ENCODE measurements at regions not wholly inside any gene's neighbourhood (a gene's known extent, or its start where the extent isn't known, plus 50 kb on each side); places are given as distances from the start of the nearest gene placed in this dataset.

DNA sequence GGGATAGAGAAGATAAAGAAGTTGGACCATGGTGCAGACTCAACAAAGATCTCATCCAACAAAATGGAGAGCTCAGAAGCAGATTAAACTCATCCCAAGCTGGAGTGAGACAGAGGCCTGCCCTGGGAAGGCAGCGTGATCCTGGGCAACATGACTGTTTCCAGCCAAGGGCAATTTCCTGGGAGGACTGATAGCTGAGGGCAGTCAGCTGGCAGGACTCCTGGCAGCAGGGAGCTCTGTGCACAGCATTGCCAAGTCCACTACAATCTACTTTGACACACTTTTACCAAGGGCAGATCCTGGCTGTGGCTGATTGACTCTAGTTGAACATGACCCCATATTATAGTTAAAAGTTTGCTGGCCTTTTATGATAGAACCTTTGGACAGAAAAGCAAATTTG, 357.3 kb upstream of the RASGEF1B start:
- intact Hi-C loops (cut with micrococcal nuclease), result no loop called here

GRCh38 chr4:81827577-81828202, 356.0 kb upstream of the RASGEF1B start:
- intact Hi-C loops (cut with micrococcal nuclease), result no loop called here

DNA sequence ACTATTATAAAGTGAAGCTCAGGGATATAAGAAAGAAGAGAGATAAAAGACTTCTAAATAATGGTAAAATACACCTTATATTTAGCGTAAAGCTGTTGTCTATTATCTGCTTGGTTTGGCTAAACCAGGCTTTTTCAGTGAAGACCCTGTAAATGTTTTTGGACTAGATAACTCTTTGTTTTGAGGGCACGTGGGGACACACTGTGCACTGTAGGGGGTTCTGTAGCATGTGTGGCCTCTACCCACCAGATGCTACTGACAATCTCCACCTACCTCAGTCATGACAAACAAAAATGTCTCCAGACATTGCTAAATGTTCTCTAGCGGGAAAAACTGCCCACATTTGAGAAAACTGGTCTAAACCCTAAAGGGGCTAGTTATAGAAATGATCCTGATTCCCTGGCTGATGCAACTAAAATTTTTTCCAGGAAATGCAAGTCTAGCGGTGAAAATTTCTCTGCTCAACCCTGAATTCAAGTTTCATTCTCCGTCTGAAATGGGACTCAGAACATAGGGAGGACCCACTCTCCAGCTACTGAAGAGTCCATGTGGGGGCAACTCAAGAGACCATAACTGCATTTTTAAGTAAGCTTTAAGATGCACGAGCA, 355.2 kb upstream of the RASGEF1B start:
- intact Hi-C loops (cut with micrococcal nuclease), result no loop called here

GRCh38 chr4:81826335-81826734, 354.6 kb upstream of the RASGEF1B start:
- intact Hi-C loops (cut with micrococcal nuclease), result no loop called here

DNA sequence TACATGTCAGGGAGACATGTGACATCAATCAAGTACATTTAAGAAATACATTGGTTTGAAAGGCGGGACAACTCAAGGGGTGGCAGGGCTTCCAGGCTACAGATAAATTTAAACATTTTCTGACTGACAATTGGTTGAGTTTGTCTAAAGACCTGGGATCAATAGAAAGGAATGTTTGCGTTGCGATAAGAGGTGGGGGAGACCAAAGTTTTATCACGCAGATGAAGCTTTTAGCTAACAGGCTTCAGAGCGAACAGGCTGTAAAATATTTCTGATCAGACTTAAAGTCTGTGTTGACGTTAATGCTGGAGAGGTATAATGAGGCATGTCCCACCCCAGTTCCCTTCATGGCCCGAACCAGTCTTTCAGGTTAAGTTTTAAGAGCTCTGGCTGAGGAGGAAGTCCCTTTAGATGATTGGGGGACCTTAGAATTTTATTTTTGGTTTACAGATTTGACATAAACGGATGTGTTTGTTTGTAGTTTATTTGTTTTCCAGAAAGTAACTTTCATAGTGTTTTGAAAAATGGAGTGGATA, 346.7 kb upstream of the RASGEF1B start:
- intact Hi-C loops (cut with micrococcal nuclease), result no loop called here

DNA sequence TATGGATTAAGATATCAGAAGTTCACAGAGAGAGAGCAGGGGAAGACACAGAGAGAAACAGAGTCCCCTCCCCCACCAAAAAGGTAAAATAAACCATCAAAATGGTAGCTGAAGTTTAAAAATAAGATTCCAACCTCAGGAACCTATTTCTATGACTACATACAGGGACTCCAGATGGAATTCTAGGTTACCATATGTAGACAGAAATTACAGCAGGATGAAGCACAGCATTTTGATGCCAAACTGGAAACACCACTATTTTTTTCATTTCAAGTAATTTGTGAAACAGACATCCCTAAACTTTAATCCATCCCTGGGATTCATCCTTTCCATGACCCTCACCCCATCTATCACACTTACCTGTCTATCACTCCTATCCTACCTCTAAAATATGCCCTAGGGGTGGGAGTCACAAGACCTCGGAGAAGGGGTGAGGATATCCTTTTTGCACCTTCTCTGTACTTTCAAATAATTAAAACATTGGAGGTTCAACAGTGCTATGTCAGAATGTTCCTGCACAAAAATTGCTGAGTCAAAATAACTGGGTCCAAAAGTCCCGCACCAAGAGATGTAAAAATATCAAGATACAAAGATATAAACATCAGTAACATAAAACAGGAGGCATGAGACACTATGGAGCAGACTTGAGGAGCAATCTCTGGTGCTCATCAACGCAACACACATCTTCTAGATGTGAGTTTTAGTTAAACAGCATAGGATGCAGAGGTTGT, 344.5 kb upstream of the RASGEF1B start:
- intact Hi-C loops (cut with micrococcal nuclease), result no loop called here

- intact Hi-C loops (cut with micrococcal nuclease), result no loop called here
These were observed 343.4 kb upstream of the RASGEF1B start for GRCh38 chr4:81814987-81815541.

DNA sequence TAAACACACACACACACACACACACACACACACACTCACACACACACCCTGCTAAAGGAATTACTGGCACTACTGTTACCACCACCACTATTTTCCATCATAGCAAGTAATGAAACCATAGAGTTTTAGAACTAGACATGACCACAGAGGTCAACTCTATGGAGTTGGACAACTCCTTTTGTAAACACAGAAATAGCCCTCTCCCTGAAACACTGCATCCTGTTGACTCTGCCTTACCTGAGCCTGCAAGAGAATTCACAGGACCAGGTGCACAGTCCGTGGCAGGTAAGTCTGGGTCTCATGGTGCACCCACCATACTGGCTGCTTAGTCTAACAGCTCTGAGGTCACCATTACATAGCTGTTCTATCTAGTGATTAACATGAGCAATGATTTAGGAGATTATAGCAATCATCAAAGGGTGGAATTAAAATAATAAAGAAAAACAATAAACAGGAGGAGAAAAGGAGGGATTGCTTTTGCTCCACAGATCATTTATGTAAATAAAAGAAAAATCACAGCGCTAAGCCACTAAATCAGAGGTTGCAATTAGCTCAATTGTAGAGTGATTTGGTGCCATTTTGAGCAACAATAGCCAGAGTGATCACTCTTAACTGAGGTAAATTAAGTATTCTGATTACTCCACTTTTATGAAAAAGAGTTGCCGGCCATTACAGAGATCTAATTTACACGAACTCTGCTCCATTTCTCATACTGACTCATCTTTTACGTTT, 340.0 kb upstream of the RASGEF1B start:
- intact Hi-C loops (cut with micrococcal nuclease), result no loop called here

DNA sequence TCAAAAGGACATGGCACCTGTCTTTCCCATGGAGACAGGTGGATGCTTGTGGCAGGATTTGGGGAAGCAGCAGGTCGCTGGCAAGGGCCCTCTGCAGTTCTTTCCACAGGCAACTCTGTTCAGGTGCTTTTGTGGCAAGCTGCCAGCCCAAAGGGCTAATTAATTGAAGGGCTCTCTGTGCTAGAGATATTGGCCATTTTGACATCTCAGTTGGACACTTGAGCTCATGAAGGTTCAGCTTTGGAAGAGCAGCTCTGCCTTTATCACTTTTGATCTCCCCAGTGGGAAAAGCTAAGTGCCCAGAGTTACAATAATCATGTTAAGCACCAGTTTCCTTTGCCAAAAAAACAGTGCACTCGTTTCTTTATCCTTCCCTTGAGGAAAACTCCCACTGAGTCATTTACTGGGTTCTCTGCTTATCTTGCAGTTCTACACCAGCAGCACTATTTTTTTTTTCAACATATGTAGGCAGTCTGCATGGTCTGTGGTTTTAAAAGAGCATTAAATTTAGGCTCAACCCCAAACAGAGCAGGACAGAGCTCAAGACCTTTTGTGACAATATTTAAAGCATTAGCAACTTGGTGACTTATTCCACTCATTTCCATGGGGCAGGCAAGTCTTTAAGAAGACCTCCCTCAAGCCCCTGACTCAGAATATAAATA, 336.4 kb upstream of the RASGEF1B start:
- intact Hi-C loops (cut with micrococcal nuclease), result no loop called here

- intact Hi-C loops (cut with micrococcal nuclease), result no loop called here
These were observed 335.7 kb upstream of the RASGEF1B start for GRCh38 chr4:81807386-81807785.

DNA sequence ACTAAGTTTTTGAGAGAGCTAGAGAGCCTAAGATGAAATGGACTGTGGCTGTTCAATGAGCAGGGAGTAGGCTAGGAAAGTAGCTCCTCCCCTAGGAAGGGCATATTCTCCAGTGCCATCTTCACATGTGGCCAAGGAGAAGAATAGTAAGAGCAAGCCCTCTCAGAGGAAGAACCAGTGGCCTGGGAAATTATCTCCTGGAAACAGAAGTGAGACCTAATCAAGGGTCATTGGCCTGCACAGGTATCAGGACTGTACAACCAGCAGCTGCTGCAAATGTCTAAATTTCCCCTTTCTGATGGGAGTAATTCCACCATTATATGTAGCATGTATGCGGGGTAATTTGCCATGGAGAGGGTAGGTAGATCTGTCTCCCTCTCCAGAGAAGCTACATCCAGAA, 334.8 kb upstream of the RASGEF1B start:
- intact Hi-C loops (cut with micrococcal nuclease), result no loop called here

- intact Hi-C loops (cut with micrococcal nuclease), result no loop called here
These were observed 333.1 kb upstream of the RASGEF1B start for GRCh38 chr4:81804849-81805248.

GRCh38 chr4:81802285-81802846, 330.7 kb upstream of the RASGEF1B start:
- intact Hi-C loops (cut with micrococcal nuclease), result no loop called here

DNA sequence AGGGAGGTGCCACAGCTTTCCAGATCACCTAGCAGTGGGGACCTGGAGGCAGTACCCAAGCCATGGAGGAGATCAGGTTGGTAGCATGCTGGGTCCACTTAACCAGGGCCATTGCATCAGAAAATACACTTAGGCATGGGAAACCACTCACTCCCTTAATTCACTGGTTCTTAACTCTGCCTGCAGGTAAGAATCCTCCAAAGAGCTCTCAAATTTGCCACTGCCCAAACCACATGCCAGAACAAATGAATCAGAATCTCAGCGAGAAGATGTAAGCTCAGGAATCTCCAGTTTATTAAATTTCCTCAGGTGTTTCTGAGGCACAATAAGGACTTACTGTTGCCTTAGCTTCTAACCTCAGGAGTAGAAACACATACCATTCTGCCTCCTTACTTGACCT, 327.7 kb upstream of the RASGEF1B start:
- intact Hi-C loops (cut with micrococcal nuclease), result no loop called here

DNA sequence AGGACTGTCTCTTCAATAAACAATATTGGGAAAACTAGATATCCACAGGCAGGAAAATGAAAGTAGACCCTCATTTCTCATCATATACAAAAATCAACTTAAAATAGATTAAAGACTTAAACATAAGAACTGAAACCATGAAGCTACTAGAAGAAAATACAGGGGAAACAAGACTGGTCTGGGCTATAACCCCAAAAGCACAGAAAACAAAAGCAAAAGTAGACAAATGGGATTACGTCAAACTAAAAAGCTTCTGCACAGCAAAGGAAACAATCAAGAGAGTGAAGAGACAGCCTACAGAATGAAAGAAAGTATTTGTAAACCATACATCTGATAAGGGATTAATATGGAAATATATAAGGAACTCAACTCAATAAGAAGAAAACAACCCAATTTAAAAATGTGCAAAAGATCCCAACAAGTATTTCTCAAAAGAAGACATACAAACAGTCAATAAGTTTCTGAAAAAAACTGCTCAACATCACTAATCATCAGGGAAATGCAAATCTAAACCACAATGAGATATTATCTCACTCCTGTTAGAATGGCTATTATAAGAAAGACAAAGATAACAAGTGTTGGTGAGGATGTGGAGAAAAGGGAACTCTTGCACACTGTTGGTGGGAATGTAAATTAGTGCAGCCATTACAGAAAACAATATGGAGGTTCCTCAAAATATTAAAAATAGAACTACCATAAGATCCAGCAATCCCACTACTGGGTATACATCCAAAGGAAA, 325.3 kb upstream of the RASGEF1B start:
- intact Hi-C loops (cut with micrococcal nuclease), result no loop called here

DNA sequence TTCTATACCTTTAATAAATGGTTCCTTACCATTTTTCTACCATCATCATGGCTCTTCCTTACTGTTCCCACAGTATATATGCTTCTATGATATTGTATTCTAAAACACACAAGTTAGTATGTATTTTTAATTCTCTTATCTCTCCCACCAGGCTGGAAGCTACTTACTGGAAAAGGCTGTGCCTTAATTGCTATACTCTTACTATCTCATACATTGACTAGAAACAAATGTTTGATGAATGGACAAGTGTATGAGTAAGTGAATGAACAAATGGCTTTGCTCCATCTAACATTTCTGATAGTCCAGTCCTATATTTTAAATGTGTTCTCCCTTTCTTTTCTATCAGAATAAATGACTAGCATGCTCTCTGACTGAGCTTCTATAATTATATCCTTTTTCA, 320.8 kb upstream of the RASGEF1B start:
- intact Hi-C loops (cut with micrococcal nuclease), result no loop called here

- intact Hi-C loops (cut with micrococcal nuclease), result no loop called here
These were observed 318.8 kb upstream of the RASGEF1B start for GRCh38 chr4:81790477-81790876.

- intact Hi-C loops (cut with micrococcal nuclease), result no loop called here
These were observed 318.2 kb upstream of the RASGEF1B start for GRCh38 chr4:81789741-81790399.

DNA sequence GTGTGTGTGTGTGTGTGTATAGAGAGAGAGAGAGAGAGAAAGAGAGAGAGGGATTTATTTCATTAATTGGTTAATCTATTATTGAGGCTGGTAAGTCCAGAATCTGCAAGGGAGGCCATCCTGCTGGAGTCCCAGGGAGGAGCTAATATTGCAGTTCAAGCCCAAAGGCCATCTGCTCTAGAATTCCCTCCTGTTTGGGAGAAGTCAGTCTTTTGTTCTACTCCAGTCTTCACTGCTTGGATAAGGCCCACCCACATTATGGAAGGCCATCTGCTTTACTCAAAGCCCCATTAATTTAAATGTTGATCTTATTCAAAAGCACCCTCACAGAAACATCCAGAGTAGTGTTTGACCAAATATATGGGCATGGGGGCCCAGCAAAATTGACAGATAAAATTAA, 317.5 kb upstream of the RASGEF1B start:
- intact Hi-C loops (cut with micrococcal nuclease), result no loop called here

Measured in T-helper 2 cell treated with Interferon-gamma antibody and Interleukin-4, amounts not matched to agents 100 ng/mL and 5 ng/mL, for 36 hours (primary cell).